HuH-7 (cell line): ENCODE measurements at regions not wholly inside any gene's neighbourhood (a gene's known extent, or its start where the extent isn't known, plus 50 kb on each side); places are given as distances from the start of the nearest gene placed in this dataset.
"Not testable (repeated sequence)": the region's sequence is repeated elsewhere in the genome, so short reads cannot be mapped to it uniquely, and the experiment has no call there.

Experiments used
- DNase-seq: peaks from one replicate; pipeline ENCODE4 v3.0.0; 2011; ENCODE audit warnings: low spot score

- DNase-seq, result no peak
Observed at GRCh38 chr6:51141080-51141479, 322.4 kb downstream of the TFAP2B start.

GRCh38 chr6:51147756-51148155 is 329.1 kb downstream of the TFAP2B start:
- DNase-seq, result no peak

GRCh38 chr6:51152594-51152993 is 333.9 kb downstream of the TFAP2B start:
- DNase-seq, result no peak

GRCh38 chr6:51153109-51153508 is 334.4 kb downstream of the TFAP2B start:
- no peak for DNase-seq

- DNase-seq, result not testable (repeated sequence)
Observed at GRCh38 chr6:51154925-51155324, 336.3 kb downstream of the TFAP2B start.

GRCh38 chr6:51159260-51159659 is 340.6 kb downstream of the TFAP2B start:
- DNase-seq, result not testable (repeated sequence)

GRCh38 chr6:51161752-51162151 is 343.1 kb downstream of the TFAP2B start:
- DNase-seq, result no peak

- DNase-seq, result no peak
Observed at GRCh38 chr6:51163843-51164529, 345.3 kb downstream of the TFAP2B start.

- no peak for DNase-seq
Observed at GRCh38 chr6:51166914-51167313, 348.2 kb downstream of the TFAP2B start.

GRCh38 chr6:51167468-51167867 is 348.8 kb downstream of the TFAP2B start:
- DNase-seq, result no peak

GRCh38 chr6:51182827-51183226 is 364.2 kb downstream of the TFAP2B start:
- no peak for DNase-seq

- no peak for DNase-seq
Observed at GRCh38 chr6:51184046-51184445, 365.4 kb downstream of the TFAP2B start.

- DNase-seq, result not testable (repeated sequence)
Observed at GRCh38 chr6:51193163-51193562, 374.5 kb downstream of the TFAP2B start.

GRCh38 chr6:51199105-51199552 is 380.5 kb downstream of the TFAP2B start:
- no peak for DNase-seq

- DNase-seq, result no peak
Observed at GRCh38 chr6:51199733-51200260, 381.1 kb downstream of the TFAP2B start.

GRCh38 chr6:51200676-51201075 is 382.0 kb downstream of the TFAP2B start:
- no peak for DNase-seq

- not testable (repeated sequence) for DNase-seq
Observed at GRCh38 chr6:51202653-51203052, 384.0 kb downstream of the TFAP2B start.

- no peak for DNase-seq
Observed at GRCh38 chr6:51203504-51203903, 384.8 kb downstream of the TFAP2B start.

- not testable (repeated sequence) for DNase-seq
Observed at GRCh38 chr6:51206686-51207085, 388.0 kb downstream of the TFAP2B start.

GRCh38 chr6:51209651-51210050 is 391.0 kb downstream of the TFAP2B start:
- no peak for DNase-seq

- DNase-seq, result no peak
Observed at GRCh38 chr6:51213811-51214210, 395.1 kb downstream of the TFAP2B start.

- DNase-seq, result no peak
Observed at GRCh38 chr6:51214442-51214841, 395.8 kb downstream of the TFAP2B start.

GRCh38 chr6:51218181-51218580 is 399.5 kb downstream of the TFAP2B start:
- no peak for DNase-seq
